Stomach (tissue), 8 donors: ENCODE measurements at regions not wholly inside any gene's neighbourhood (a gene's known extent, or its start where the extent isn't known, plus 50 kb on each side); places are given as distances from the start of the nearest gene placed in this dataset.

ENCODE experiments used
- DNase-seq, 2 donors: peaks; one replicate each; pipeline versions ENCODE4 v3.0.0 to v3.0.0-alpha.2; 2013 to 2019
- H3K27ac ChIP-seq, 5 donors: fragments of 200-600 bp in 4 of 5; sonication (generic) in 4 of 5; one replicate each; pipeline ENCODE4 v1.5.1; 2013 to 2019; ENCODE audit warnings: mild to moderate bottlenecking in 1 of 5, moderate library complexity in 1 of 5
- H3K27me3 ChIP-seq, 3 donors: fragments of 200-600 bp; sonication (generic); one replicate each; pipeline ENCODE4 v1.5.1; 2017 to 2019; ENCODE audit warnings: mixed run types in 1 of 3
- H3K36me3 ChIP-seq, 4 donors: fragments of 200-600 bp; sonication (generic); 1 replicate in 3 of 4; 2 replicates in 1 of 4; pipeline ENCODE4 v1.5.1; 2016 to 2019
- H3K4me1 ChIP-seq, 4 donors: fragments of 200-600 bp; sonication (generic); one replicate each; pipeline ENCODE4 v1.5.1; 2016 to 2019
- H3K4me3 ChIP-seq, 4 donors: fragments of 200-600 bp; sonication (generic) in 3 of 4; one replicate each; pipeline ENCODE4 v1.5.1; 2016 to 2019; ENCODE audit warnings: mild to moderate bottlenecking in 1 of 4
- H3K9me3 ChIP-seq, 4 donors: fragments of 200-600 bp; sonication (generic); one replicate each; pipeline ENCODE4 v1.5.1; 2016 to 2019
- EP300 ChIP-seq: sonication (generic); formaldehyde crosslinking; IDR thresholded peaks from one replicate; pipeline ENCODE4 v1.6.1; 2017; ENCODE audit warnings: antibody characterized with exemption
- POLR2A ChIP-seq, 4 donors: fragments of 450-650 bp; IDR thresholded peaks; one replicate each; pipeline ENCODE4 v1.6.1; 2016; ENCODE audit warnings: antibody characterized with exemption in 4 of 4, control low read depth in 2 of 4, mild to moderate bottlenecking in 1 of 4, moderate library complexity in 1 of 4
- POLR2AphosphoS5 ChIP-seq, 3 donors: sonication (generic); formaldehyde crosslinking; IDR thresholded peaks; one replicate each; pipeline ENCODE4 v1.6.1; 2016; ENCODE audit warnings: antibody characterized with exemption in 3 of 3
- WGBS, 5 donors: extraction: QIAGEN DNeasy Blood & Tissue Kit in 3 of 5; methylation state at CpG; one replicate each; pipeline versions ENCODE4 v1.1.5 to v1.1.7; 2013 to 2018; 5-methylcytosine and 5-hydroxymethylcytosine counted together
- intact Hi-C: fragments of 100-400 bp; cut with DNase I; formaldehyde crosslinking; loops from one replicate; pipeline ENCODE4 v1.15.1; 2023; ENCODE audit warnings: low total_unique reads
- TF ChIP-seq, protein P1 (sequence below), 7 experiments: fragments of 450-650 bp in 4 of 7; fragments of 200-600 bp in 3 of 7; sonication (generic) in 3 of 7; IDR thresholded peaks; one replicate each; pipeline ENCODE4 v1.5.1; 2016 to 2019; ENCODE audit warnings: antibody characterized with exemption in 7 of 7, control low read depth in 2 of 7, mild to moderate bottlenecking in 1 of 7
- donor health status: healthy with polysubstance abuse.
- donor health status: Bipolar disorder and iron deficiency.
- donor health status: healthy.

DNA sequence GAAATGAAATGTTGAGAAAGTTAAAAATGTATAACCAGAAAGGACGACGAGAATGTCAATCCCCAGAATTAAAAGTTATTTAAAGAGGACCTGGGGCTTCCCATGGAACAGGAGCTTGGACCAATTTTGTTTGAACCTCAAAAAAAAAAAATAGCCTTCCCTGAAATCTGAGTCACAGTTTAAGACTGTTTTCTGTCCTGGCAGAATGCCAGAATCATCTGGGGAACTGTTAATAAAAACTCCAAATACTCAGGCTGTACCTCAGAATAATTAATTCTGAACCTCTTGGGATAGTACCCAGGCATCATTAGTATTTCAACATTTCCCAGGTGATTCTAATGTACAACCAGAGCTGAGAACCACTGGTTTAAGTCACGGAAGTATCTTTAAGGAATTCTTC is 102.2 kb upstream of the SLCO6A1 start:
- H3K4me1 ChIP-seq, result no peaks in the 10 kb centered on the region
- WGBS, 5 donors, result 67 to 79% (median 72%) methylated on average over 3 of the region's 3 CpGs
- H3K27me3 ChIP-seq, result no peaks in the 10 kb centered on the region
- TF ChIP-seq POLR2A (IDR thresholded peaks at IDR 0.05) (no peak), POLR2AphosphoS5 (IDR thresholded peaks at IDR 0.05) (no peak), EP300 (no peak)
- TF ChIP-seq, protein P1, sequence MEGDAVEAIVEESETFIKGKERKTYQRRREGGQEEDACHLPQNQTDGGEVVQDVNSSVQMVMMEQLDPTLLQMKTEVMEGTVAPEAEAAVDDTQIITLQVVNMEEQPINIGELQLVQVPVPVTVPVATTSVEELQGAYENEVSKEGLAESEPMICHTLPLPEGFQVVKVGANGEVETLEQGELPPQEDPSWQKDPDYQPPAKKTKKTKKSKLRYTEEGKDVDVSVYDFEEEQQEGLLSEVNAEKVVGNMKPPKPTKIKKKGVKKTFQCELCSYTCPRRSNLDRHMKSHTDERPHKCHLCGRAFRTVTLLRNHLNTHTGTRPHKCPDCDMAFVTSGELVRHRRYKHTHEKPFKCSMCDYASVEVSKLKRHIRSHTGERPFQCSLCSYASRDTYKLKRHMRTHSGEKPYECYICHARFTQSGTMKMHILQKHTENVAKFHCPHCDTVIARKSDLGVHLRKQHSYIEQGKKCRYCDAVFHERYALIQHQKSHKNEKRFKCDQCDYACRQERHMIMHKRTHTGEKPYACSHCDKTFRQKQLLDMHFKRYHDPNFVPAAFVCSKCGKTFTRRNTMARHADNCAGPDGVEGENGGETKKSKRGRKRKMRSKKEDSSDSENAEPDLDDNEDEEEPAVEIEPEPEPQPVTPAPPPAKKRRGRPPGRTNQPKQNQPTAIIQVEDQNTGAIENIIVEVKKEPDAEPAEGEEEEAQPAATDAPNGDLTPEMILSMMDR (IDR thresholded peaks at IDR 0.05), result no peak
- H3K9me3 ChIP-seq, result no peaks in the 10 kb centered on the region
- H3K36me3 ChIP-seq, result no peaks in the 10 kb centered on the region
- intact Hi-C loops, result no loop called here
- H3K4me3 ChIP-seq, result no peak overlapping the region
- DNase-seq, result no peak
- no peak overlapping the region for H3K27ac ChIP-seq

- no peak overlapping the region for H3K27ac ChIP-seq
- TF ChIP-seq POLR2A (IDR thresholded peaks at IDR 0.05) (no peak), EP300 (no peak), POLR2AphosphoS5 (IDR thresholded peaks at IDR 0.05) (no peak)
- TF ChIP-seq, protein P1 (IDR thresholded peaks at IDR 0.05), result no peak
- DNase-seq, result no peak
These were observed 104.9 kb upstream of the SLCO6A1 start for GRCh38 chr5:102603670-102604069.

GRCh38 chr5:102608414-102608813 is 109.6 kb upstream of the SLCO6A1 start:
- H3K27me3 ChIP-seq, result no peaks in the 10 kb centered on the region
- no peaks in the 10 kb centered on the region for H3K36me3 ChIP-seq
- H3K9me3 ChIP-seq, result no peaks in the 10 kb centered on the region
- 30 to 58% (median 52%) methylated on average over 4 of the region's 4 CpGs for WGBS, 5 donors
- H3K27ac ChIP-seq, result no peak overlapping the region
- intact Hi-C loops, result no loop called here
- no peak overlapping the region for H3K4me3 ChIP-seq
- no peak for DNase-seq
- H3K4me1 ChIP-seq, result no peaks in the 10 kb centered on the region
- TF ChIP-seq, protein P1 (IDR thresholded peaks at IDR 0.05), result no peak
- TF ChIP-seq EP300, result no peak
- TF ChIP-seq POLR2A (IDR thresholded peaks at IDR 0.05), result no peak
- no peak for TF ChIP-seq POLR2AphosphoS5 (IDR thresholded peaks at IDR 0.05)

More at GRCh38 chr5:102603670-102604069, 104.9 kb upstream of the SLCO6A1 start:
- intact Hi-C loops, result no loop called here
- H3K27me3 ChIP-seq, result no peaks in the 10 kb centered on the region
- H3K4me1 ChIP-seq, result no peaks in the 10 kb centered on the region
- no peaks in the 10 kb centered on the region for H3K36me3 ChIP-seq
- H3K9me3 ChIP-seq, result no peaks in the 10 kb centered on the region
- no peak overlapping the region for H3K4me3 ChIP-seq

DNA sequence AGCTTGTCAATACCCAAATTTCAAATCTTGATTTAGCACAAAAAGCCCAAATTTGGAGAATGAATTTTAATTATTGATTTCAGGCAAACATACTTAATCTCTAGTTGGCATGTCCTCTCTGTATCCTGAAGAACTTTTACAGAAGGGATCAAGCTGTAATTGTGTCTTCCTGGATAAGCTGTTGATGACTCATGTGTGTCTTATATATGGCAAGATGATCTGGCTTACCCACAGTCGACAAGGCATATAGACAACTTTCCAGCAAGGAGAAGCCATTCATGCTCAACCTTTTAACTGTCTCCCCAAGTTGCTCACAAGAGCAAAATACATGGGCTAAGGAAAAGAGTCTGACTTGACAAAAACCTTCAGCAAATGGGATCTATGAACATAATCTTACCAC is 112.5 kb upstream of the SLCO6A1 start:
- Histone ChIP-seq H3K4me3 (no peak overlapping the region), H3K9me3 (no peaks in the 10 kb centered on the region), H3K27me3 (no peaks in the 10 kb centered on the region), H3K27ac (no peak overlapping the region), H3K36me3 (no peaks in the 10 kb centered on the region), H3K4me1 (no peaks in the 10 kb centered on the region)
- intact Hi-C loops, result no loop called here
- 71 to 78% (median 74%) methylated on average over 1 of the region's 1 CpG for WGBS, 5 donors
- TF ChIP-seq POLR2AphosphoS5 (IDR thresholded peaks at IDR 0.05) (no peak), EP300 (no peak), POLR2A (IDR thresholded peaks at IDR 0.05) (no peak)
- TF ChIP-seq, protein P1 (IDR thresholded peaks at IDR 0.05), result no peak
- no peak for DNase-seq
